ENCODE measurements at regions not wholly inside any gene's neighbourhood (a gene's known extent, or its start where the extent isn't known, plus 50 kb on each side); places are given as distances from the start of the nearest gene placed in this dataset.

DNA sequence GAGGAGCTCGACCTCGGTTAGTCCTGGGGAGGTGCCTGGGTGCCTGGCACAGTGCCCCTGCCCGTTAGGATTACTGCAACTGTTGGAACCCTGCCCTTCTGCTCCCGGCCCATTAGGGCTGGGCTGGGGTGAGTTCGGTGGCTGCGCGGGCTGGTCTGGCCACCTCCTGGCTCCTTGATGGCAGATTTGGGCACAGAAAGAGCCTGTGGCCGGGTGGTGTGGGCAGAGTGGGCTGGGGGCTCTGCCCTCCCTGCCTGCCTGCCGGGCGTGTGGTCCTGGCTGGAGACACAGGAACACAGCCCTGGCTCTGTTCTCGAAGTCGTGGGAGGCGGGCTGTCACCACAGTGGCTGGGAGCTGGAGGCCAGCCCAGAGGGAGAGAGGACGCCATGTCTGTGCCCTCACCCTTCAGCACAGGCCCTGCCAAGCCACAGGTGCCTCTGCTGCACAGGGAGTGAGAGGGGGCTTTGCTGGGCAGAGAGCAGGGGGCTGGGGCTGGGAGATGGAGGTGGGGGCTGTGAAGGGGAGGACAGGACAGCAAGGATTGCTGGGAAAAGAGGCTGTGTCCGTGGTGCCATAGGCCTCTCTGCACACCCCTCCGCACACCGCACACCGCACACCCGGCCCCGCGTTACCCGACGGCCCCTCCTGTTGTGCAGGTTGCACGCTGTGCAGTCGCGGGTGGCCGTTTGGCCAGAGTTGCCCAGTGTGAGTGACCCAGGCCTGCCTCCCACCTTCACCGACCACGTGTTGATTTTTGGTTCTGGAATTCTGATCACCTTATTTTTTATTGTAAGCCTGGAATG lies 236.6 kb upstream of the GSE1 start:
- no peaks in the 10 kb centered on the region for H3K27me3 ChIP-seq (ENCODE audit: control insufficient read depth, insufficient read depth, low read length)
- peaks cover 9% of the 10 kb centered on the region for H3K36me3 ChIP-seq (ENCODE audit: control insufficient read depth, insufficient read depth, low read length)
- no peaks in the 10 kb centered on the region for H3K9me3 ChIP-seq (ENCODE audit: control insufficient read depth, insufficient read depth, low read length)
- no peak overlapping the region for H3K4me3 ChIP-seq (ENCODE audit: low read depth, low read length)
- DNase-seq (ENCODE audit: low read depth in 4 of 6, low spot score in 6 of 6): peak in 3 of 6 donors; percentile 58 to 91 (median 82)
- peak overlapping the region; percentile 74 for H3K27ac ChIP-seq (ENCODE audit: low read depth, low read length)
- WGBS (ENCODE audit: insufficient coverage): 56% methylated on average over 24 of the region's 29 CpGs
- H3K4me1 ChIP-seq (ENCODE audit: control insufficient read depth, insufficient read depth, low read length): peaks cover 87% of the 10 kb centered on the region

DNA sequence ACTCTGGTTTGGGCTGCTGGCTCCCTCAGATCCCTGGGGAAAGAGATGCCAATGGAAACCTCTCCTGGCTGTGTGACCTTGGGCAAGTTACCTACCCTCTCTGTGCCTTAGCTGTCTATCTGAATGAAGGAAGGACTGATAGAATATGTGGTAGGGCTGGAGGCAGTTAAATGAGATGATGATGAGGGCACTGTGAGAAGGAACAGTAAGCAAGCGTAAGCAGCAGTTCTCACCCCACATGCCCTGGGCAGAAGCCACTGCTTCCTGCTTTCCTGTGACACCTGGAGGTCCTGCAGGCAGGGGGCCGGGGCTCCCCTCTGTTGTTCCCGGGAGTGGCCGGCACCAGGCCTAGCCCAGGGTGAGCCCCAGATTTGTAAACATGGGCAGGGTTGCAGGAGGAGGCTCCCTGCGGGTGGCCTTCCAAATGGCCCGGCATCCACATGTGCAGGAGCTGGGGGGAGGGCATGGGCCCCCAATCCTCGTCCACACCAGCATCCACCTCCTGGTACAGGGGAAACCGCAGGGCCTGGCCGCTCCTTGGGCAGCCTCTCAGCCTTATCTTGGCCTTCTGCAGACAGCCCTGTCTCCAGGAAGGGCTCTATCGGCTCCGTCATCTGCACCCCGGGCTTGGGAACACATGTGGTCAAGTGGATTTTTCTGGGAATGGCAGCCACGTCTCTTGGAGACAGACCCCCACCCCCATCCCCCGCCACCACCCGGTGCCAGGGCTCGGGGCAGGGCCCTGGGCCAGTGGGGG lies 235.6 kb upstream of the GSE1 start:
- no peaks in the 10 kb centered on the region for H3K27me3 ChIP-seq (ENCODE audit: control insufficient read depth, insufficient read depth, low read length)
- H3K4me1 ChIP-seq (ENCODE audit: control insufficient read depth, insufficient read depth, low read length): peaks cover 90% of the 10 kb centered on the region
- DNase-seq (ENCODE audit: low read depth in 4 of 6, low spot score in 6 of 6): peak in 1 of 6 donors; percentile 51
- H3K36me3 ChIP-seq (ENCODE audit: control insufficient read depth, insufficient read depth, low read length): peaks cover 9% of the 10 kb centered on the region
- no peak overlapping the region for H3K4me3 ChIP-seq (ENCODE audit: low read depth, low read length)
- H3K9me3 ChIP-seq (ENCODE audit: control insufficient read depth, insufficient read depth, low read length): no peaks in the 10 kb centered on the region
- WGBS (ENCODE audit: insufficient coverage): 37% methylated on average over 10 of the region's 16 CpGs
- H3K27ac ChIP-seq (ENCODE audit: low read depth, low read length): peak overlapping the region; percentile 74

DNA sequence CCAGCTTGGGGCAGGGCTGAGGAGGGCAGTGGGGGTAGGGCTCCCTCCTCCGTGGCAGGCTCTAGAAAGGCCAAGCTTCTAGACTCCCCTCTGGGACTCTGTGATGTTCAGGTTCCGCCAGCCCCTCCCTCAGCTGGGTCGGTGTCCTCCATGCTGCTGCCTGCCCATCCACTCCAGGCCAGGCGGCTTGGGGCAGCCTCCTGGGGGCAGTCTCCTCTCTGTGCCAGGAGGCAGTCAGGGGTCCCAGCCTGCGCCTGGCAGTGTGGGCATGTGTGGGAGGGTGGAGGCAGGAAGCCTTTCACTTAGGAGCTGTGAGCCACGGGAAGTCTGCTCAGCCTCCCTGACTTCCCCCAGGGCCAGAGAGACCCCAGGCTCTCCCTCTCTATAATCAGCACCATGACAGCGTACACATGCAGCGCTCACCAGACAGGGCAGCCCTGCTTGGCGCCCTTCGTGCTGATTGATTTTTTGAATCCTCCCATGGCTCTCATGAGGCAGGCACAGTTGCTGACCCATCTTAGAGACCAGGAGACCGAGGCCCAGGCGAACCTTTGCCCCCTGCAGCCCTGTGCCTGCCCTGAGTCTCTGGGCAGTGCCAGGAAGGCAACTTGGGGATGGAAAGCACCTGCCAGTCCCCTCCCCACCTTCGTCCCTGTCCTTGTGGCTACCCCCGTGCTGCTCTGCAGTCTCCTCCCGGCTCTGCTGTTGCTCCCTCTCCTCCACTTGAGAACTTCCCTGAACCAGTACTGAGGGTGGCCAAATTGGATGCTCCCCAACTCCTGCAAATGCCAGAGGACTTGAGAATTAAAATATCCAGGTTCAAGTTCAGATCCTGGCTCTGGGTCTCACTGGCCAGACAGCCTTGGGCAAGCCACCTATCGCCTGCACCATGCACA lies 234.7 kb upstream of the GSE1 start:
- no peaks in the 10 kb centered on the region for H3K9me3 ChIP-seq (ENCODE audit: control insufficient read depth, insufficient read depth, low read length)
- peaks cover 86% of the 10 kb centered on the region for H3K4me1 ChIP-seq (ENCODE audit: control insufficient read depth, insufficient read depth, low read length)
- no peak overlapping the region for H3K4me3 ChIP-seq (ENCODE audit: low read depth, low read length)
- WGBS (ENCODE audit: insufficient coverage): 79% methylated on average over 14 of the region's 16 CpGs
- DNase-seq (ENCODE audit: low read depth in 4 of 6, low spot score in 6 of 6): no peak
- H3K27ac ChIP-seq (ENCODE audit: low read depth, low read length): no peak overlapping the region
- H3K27me3 ChIP-seq (ENCODE audit: control insufficient read depth, insufficient read depth, low read length): no peaks in the 10 kb centered on the region
- H3K36me3 ChIP-seq (ENCODE audit: control insufficient read depth, insufficient read depth, low read length): peaks cover 9% of the 10 kb centered on the region

DNA sequence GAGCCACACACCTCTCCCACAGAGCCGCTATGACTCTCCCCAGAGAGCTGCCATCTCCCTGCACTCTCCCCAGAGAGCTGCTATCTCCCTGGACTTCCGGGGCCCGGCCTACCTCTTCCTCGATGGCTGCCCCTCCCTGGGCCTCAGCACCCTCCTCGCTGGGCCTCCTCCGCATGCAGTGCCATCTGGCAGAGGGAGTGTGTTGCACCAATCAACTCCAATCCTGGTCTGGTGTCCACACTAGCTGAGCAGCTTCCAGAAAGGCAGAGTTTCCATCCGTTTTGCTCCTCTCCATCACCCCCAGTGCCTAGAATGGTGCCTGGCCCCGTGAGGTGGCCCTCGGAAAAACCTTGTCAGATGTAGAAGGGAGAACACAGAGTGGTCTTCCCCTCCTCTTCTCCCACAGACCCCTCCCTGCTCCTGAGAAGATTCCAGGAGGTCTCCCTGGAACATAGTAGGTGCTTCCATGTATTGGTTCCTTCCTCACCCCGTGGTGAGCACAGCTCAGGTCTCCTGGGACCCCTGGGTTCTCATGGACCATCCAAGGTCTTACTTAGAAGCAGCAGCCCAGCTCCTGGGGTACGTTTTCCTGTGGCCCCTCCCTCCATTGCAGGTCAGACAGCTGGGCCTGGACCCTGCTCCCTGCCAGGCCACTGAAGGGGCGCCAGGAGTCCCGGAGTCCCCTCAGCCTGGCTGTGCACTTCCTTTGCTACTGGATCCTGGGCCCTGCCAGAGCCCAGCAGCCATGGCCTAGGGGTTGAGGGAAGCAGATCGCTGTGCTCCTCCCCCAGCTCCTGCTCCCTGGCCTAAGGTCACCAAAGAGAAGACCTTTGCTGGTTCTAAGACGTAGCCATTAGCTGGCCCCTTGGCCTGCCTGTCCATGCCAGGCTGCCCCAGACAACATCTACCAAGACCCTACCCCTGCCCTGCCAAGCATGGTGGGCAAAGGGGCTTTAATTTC lies 233.8 kb upstream of the GSE1 start:
- Histone ChIP-seq H3K4me1 (ENCODE audit: control insufficient read depth, insufficient read depth, low read length) (peaks cover 81% of the 10 kb centered on the region), H3K27ac (ENCODE audit: low read depth, low read length) (no peak overlapping the region), H3K4me3 (ENCODE audit: low read depth, low read length) (no peak overlapping the region), H3K36me3 (ENCODE audit: control insufficient read depth, insufficient read depth, low read length) (peaks cover 9% of the 10 kb centered on the region), H3K9me3 (ENCODE audit: control insufficient read depth, insufficient read depth, low read length) (no peaks in the 10 kb centered on the region), H3K27me3 (ENCODE audit: control insufficient read depth, insufficient read depth, low read length) (no peaks in the 10 kb centered on the region)
- WGBS (ENCODE audit: insufficient coverage): 90% methylated on average over 14 of the region's 15 CpGs
- no peak for DNase-seq (ENCODE audit: low read depth in 4 of 6, low spot score in 6 of 6)

DNA sequence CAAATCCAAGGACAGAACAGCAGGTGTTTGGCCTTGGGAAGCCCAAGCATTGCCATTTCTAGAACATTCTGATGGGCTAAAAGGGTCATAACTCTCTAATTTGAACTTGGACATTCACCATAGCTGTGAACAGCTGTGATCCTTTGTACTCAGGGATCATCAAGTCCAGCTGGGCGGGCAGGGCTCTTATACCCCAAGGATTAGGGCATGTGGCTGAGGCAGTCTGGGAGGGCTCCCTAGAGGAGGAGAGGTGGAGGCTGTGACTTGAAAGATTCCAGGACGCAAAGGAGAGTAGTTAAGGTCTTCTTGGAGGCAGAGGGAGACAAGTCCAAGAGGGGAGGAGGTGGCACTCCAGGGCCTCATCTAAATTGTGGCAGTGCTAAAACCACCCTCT lies 233.1 kb upstream of the GSE1 start:
- peaks cover 81% of the 10 kb centered on the region for H3K4me1 ChIP-seq (ENCODE audit: control insufficient read depth, insufficient read depth, low read length)
- peaks cover 12% of the 10 kb centered on the region for H3K36me3 ChIP-seq (ENCODE audit: control insufficient read depth, insufficient read depth, low read length)
- no peaks in the 10 kb centered on the region for H3K9me3 ChIP-seq (ENCODE audit: control insufficient read depth, insufficient read depth, low read length)
- DNase-seq (ENCODE audit: low read depth in 4 of 6, low spot score in 6 of 6): no peak
- H3K4me3 ChIP-seq (ENCODE audit: low read depth, low read length): no peak overlapping the region
- no peak overlapping the region for H3K27ac ChIP-seq (ENCODE audit: low read depth, low read length)
- WGBS (ENCODE audit: insufficient coverage): 40% methylated on average over 2 of the region's 2 CpGs
- H3K27me3 ChIP-seq (ENCODE audit: control insufficient read depth, insufficient read depth, low read length): no peaks in the 10 kb centered on the region

DNA sequence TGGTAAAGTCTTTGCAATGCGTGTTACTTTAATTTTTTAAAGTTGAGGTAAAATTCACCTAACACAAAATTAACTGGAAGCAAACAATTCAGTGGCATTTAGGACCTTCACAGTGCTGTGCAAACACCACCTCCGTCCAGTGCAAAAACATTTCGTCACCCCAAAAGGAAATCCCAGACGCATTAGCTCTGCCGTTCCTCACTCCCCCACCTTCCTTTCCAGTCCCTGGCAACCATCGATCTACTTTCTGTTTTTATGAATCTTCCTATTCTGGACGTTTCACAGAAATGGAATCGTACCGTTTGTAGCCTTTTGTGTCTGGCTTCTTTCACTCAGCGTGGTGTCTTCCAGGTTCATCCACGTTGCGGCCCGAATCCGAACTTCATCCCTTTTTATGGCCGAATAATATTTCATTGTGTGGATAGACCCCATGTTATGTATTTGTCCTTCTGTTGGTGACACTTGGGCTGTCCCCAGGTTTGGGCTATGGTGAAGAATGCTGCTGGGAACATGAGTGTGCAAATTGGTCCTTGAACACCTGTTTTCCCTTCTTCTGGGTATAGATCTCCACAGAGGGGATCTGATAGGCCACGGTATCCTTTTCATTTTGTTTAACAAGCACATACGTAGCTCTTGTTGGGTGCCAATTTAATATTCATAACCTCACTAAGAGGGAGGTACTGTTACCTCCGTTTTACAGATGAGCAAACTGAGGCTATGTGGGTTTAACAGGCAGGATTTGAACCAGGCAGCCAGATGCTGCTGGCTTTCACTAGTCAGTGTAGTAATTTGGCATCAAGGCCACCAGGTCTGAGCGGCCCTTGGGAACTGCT lies 232.0 kb upstream of the GSE1 start:
- Histone ChIP-seq H3K27me3 (ENCODE audit: control insufficient read depth, insufficient read depth, low read length) (peaks cover 3% of the 10 kb centered on the region), H3K9me3 (ENCODE audit: control insufficient read depth, insufficient read depth, low read length) (no peaks in the 10 kb centered on the region), H3K27ac (ENCODE audit: low read depth, low read length) (peak overlapping the region; percentile 27), H3K4me3 (ENCODE audit: low read depth, low read length) (no peak overlapping the region), H3K4me1 (ENCODE audit: control insufficient read depth, insufficient read depth, low read length) (peaks cover 81% of the 10 kb centered on the region), H3K36me3 (ENCODE audit: control insufficient read depth, insufficient read depth, low read length) (peaks cover 13% of the 10 kb centered on the region)
- DNase-seq (ENCODE audit: low read depth in 4 of 6, low spot score in 6 of 6): no peak
- 80% methylated on average over 14 of the region's 19 CpGs for WGBS (ENCODE audit: insufficient coverage)

DNA sequence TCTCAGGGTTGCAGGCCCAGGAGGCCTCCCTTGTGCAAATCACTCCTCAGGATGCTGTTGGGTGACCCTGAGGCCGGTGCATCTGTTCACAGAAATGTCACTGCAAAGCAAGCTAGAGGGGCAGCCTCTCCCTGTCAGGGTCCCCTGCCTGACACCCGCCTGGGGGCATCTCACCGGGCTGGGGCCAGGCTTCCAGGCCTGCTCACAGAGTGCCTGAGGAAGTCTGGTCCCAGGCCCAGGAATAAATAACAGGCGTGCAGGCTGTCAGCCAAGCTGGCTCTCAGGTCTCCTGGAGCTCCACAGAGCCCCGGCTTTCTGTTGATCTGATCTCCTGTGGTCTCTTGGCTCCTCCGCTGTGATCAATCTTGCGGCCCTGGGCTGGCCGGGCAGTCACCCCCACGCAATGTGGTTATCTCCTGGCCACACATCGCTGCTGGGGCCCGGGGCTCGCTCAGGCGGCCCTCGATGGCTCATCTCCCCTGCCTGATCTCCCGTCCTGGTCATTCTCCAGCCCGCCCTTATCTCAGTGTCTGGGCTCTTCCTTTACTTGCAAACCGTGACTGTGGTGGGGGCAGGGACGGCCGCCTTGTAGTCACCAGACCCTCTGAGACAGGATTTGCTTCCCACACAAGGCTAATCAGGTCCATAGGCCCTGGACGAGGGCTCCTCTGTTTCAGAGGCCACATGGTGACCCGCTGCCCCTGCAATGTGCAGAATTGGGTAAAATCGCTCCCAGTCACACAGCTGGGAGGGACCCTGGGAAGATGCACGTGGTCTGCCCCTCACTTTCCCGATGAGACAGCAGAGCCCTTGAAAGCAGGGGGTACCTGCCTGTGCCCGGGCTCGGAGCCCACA lies 231.2 kb upstream of the GSE1 start:
- Histone ChIP-seq H3K4me3 (ENCODE audit: low read depth, low read length) (no peak overlapping the region), H3K27ac (ENCODE audit: low read depth, low read length) (peak overlapping the region; percentile 27), H3K9me3 (ENCODE audit: control insufficient read depth, insufficient read depth, low read length) (no peaks in the 10 kb centered on the region), H3K4me1 (ENCODE audit: control insufficient read depth, insufficient read depth, low read length) (peaks cover 74% of the 10 kb centered on the region), H3K27me3 (ENCODE audit: control insufficient read depth, insufficient read depth, low read length) (peaks cover 3% of the 10 kb centered on the region), H3K36me3 (ENCODE audit: control insufficient read depth, insufficient read depth, low read length) (peaks cover 11% of the 10 kb centered on the region)
- peak in 2 of 6 donors; percentile 76 to 78 for DNase-seq (ENCODE audit: low read depth in 4 of 6, low spot score in 6 of 6)
- WGBS (ENCODE audit: insufficient coverage): 31% methylated on average over 22 of the region's 26 CpGs

DNA sequence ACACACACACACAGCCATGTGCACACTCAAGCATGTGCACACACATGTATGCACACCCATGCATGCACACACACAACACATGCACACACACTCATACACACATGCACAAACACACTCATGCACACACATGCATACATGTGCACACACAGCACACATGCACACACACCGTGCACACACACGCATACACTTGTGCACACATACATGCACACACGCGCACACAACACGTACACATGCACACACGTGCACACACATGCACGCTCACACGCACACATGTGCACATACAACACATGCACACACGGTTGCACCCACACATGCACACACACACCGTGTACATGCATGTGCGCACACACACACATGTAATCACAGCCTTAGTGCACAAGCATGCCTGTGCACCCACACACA lies 230.4 kb upstream of the GSE1 start:
- WGBS (ENCODE audit: insufficient coverage): 95% methylated on average over 11 of the region's 11 CpGs
- no peak for DNase-seq (ENCODE audit: low read depth in 4 of 6, low spot score in 6 of 6)
- H3K36me3 ChIP-seq (ENCODE audit: control insufficient read depth, insufficient read depth, low read length): peaks cover 11% of the 10 kb centered on the region
- H3K27me3 ChIP-seq (ENCODE audit: control insufficient read depth, insufficient read depth, low read length): peaks cover 3% of the 10 kb centered on the region
- H3K4me3 ChIP-seq (ENCODE audit: low read depth, low read length): no peak overlapping the region
- H3K9me3 ChIP-seq (ENCODE audit: control insufficient read depth, insufficient read depth, low read length): no peaks in the 10 kb centered on the region
- peaks cover 66% of the 10 kb centered on the region for H3K4me1 ChIP-seq (ENCODE audit: control insufficient read depth, insufficient read depth, low read length)
- peak overlapping the region; percentile 6 for H3K27ac ChIP-seq (ENCODE audit: low read depth, low read length)

All from spinal cord (tissue), 9 donors.